ENCODE measurements at regions not wholly inside any gene's neighbourhood (a gene's known extent, or its start where the extent isn't known, plus 50 kb on each side); places are given as distances from the start of the nearest gene placed in this dataset.
"Not testable (repeated sequence)": the region's sequence is repeated elsewhere in the genome, so short reads cannot be mapped to it uniquely, and the experiment has no call there.

DNA sequence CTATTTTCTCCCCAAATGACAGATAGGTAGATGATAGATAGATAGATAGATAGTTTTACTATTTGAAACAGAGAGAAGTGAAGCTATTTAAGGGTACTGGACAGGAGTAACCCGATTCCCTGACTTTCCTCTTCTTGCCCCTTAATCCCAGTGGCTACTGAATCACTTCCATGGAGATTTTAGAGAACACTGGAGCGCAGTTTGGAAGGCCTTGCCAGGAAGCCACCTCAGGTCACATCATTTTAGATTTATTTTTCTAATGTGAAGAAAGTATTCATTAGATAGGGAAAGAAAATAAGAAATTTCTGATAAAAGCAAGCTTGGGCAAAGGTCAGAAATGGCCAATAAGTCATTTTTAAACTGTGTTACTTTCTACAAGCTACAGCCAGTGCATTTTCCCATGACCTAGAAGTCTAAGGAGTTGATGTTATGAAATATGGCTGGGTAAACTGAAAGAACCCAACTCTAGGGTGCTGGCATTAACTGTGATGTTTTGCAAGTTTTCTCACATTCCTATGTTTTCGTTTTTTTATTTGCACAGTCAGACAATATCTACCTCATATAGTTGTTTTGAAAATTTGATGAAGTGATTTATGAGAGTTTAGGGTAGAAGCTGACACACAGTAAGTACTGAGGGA lies 544.7 kb upstream of the PTGER4 start:
- DNase-seq (ENCODE audit: low spot score), result no peak

DNA sequence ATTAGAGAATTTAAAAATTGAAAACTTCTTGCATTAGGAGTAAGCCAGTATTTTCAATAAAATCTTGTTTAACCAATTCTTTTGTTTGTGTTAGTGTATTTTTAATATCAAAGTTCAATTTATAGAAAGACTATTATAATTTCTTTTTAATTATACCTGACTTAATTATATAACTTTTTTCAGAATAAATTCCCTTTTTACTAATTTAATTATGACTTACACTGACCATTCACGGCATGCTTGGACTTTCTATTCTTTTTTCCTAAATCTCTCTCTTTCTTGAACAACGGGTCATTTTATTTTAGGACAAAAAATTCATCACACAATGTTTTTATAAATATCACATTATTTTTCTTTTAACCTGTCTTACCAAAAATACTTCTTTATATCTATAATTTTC lies 555.3 kb upstream of the PTGER4 start:
- no peak for DNase-seq (ENCODE audit: low spot score)

DNA sequence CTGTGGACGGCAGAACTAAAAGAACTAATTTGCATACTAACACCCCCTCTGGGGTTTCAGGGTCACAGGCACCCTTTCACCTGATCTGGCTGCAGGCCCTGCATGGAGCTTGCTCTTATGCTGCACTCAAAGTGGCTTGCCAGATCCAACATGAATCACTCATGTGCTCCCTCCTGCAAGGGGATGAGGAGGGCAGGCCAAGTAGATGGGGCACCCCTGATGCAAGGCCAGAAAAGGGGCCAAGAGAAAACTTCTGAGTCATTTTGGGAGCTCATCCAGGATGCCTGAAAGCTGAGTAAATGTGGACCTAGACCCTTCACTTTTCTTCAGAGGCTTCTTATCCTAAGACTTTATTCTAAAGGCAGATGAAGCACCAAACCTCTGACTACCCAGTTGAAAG lies 558.5 kb upstream of the PTGER4 start:
- no peak for DNase-seq (ENCODE audit: low spot score)

- no peak for DNase-seq (ENCODE audit: low spot score)
These were observed 566.8 kb upstream of the PTGER4 start for GRCh38 chr5:40112875-40113274.

DNA sequence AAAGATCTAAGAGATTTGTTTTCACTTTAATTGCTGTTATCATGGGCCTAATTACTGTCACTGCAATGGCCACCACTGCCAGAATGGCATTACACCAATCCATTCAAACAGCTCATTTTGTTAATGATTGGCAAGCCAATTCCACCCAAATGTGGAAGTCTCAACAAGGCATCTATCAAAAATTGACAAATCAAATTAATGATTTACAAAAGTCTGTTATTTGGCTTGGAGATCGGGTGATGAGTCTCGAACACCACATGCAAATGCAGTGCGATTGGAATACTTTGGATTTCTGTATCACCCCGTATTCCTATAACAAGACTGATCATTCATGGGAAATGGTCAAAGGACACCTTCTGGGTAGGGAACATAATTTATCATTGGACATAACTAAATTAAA lies 568.7 kb upstream of the PTGER4 start:
- not testable (repeated sequence) for DNase-seq (ENCODE audit: low spot score)

- not testable (repeated sequence) for DNase-seq (ENCODE audit: low spot score)
These were observed 570.8 kb upstream of the PTGER4 start for GRCh38 chr5:40108764-40109390.

- not testable (repeated sequence) for DNase-seq (ENCODE audit: low spot score)
These were observed 571.9 kb upstream of the PTGER4 start for GRCh38 chr5:40107786-40108185.

DNA sequence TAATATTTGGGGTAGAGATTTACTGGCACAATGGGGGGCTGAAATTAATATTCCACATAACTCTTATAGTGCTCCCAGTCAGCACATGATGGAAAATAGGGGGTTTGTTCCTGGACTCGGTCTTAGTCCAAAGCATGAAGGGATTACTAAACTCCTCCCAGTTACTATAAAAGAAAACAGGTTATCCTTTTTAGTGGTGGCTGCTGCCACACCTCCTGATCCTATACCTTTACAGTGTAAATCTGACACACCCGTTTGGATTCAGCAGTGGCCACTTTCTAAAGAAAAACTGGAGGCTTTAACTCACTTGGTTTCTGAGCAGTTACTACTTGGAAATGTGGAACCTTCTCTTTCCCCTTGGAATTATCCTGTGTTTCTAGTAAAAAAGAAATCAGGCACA lies 572.9 kb upstream of the PTGER4 start:
- DNase-seq (ENCODE audit: low spot score), result no peak

- no peak for DNase-seq (ENCODE audit: low spot score)
These were observed 581.4 kb upstream of the PTGER4 start for GRCh38 chr5:40098313-40098712.

DNA sequence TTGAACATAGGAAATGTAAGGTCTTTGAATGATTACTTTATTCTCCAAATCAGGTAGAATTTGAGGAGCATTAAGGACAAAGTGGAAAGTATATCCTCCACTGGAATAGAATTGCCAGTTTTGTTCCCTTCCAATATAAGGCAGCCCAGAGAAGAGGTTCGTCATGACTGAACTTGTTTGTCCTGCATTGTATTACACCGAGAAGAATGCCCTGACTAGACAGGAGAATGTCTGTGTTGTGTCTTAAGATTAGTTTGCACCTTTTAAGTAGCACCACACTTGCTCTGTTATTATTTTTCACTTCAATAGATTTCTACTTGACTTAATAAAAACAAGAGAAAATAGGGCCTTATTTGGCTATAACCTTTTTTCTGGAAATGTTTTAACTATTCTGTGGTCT lies 586.2 kb upstream of the PTGER4 start:
- no peak for DNase-seq (ENCODE audit: low spot score)

DNA sequence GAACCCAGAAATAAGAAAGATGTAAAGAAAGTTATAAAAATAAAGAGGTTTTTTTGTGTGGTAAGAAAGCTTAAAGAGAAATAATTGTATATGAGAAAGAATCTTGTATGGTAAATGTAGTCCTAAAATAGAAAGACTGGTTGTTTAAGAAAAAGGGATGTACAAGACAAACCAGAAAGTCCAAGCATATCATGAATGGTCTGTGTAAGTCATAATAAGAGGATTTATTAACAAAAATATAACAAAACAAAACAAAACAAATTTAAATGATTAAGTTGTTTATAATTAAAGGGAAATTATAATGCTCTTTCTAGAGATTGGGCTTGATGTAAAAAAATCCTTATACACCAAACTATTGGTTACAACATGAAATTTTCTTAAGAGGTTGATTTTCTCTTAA lies 590.4 kb upstream of the PTGER4 start:
- DNase-seq (ENCODE audit: low spot score), result no peak

GRCh38 chr5:40084614-40085013 lies 595.1 kb upstream of the PTGER4 start:
- DNase-seq (ENCODE audit: low spot score), result no peak

DNA sequence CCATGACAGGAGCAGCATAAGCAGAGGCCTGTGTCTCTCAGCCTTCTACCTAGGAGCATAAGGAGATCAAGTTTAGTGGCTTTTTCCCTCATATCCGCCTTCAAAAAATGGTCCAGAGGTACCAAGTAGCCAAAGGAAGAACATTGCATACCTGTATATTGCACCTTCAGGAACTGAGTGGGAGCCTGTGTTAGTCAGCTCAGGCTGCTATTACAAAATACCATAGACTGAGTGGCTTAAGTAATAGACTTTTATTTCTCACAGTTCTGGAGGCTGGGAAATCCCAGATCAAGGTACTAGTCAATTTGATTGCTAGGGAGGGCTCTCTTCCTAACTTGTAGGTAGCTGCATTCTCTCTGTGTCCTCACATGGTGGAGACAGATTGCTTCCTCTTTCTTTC lies 597.4 kb upstream of the PTGER4 start:
- DNase-seq (ENCODE audit: low spot score), result no peak

GRCh38 chr5:40080191-40080590 lies 599.5 kb upstream of the PTGER4 start:
- no peak for DNase-seq (ENCODE audit: low spot score)

DNA sequence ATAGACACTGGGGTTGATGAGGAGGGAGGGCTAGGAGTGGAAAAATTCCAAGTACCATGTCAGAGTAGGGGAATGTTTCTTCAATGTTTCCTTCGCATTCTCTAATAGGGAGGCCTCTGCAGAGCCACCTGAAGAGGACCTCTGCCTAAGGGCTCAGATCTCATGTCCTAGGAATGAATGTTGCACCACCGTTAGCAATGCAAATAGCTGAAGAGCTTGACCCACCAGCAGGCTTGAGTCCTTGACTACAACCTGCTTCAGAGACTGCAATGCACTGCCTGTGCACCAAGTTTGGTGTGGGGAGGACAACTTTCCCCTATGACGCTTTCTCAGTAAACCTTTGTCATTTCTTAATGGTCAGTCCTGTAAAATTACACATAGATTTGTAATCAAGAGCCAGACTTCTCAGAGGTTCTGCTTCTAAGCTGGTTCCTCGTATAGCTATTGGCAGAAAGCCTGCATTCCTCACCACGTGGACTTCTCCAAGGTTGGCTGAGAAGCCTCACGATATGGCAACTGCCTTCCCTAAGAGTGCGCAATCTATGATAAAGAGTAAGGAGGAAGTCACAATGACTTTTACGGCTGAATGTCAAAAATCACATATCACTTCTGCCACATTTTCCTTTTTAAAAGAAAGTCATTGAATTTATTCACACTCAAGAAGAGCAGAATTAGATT lies 600.7 kb upstream of the PTGER4 start:
- no peak for DNase-seq (ENCODE audit: low spot score)

- no peak for DNase-seq (ENCODE audit: low spot score)
These were observed 604.9 kb upstream of the PTGER4 start for GRCh38 chr5:40074826-40075225.

DNA sequence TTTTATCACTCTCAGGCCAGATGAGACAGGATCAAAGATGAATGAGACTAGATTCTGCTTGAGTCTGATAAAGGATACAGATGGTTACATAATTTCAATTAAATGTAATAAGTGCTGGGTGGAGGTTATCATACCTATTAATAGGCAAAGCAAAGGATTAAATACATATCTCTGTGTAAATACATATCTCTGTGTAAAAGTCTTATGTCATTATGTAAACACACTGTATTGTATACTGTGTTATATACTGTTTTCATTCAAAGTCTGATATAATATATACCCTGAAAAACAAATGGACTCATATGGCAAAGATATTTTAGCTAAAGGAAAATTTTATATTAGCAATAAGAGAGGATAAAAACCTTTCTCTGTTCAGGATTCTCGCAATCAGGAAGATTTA lies 605.8 kb upstream of the PTGER4 start:
- no peak for DNase-seq (ENCODE audit: low spot score)

GRCh38 chr5:40071870-40072269 lies 607.8 kb upstream of the PTGER4 start:
- no peak for DNase-seq (ENCODE audit: low spot score)

DNA sequence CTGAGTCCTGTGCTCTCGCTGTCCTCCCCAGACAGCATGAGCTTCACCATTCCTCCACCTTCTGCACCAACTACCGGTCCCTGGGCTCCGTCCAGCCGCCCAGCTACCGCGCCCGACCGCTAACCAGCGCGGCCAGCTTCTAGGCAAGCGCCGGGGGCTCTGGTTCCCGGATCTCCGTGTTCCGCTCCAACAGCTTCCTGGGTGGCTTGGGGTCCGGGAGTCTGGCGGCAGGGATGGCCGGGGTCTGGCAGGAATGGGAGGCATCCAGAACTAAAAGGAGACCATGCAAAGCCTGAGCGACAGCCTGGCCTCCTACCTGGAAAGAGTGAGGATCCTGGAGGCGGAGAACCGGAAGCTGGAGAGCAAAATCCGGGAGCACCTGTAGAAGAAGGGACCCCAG lies 613.1 kb upstream of the PTGER4 start:
- DNase-seq (ENCODE audit: low spot score), result no peak

GRCh38 chr5:40052808-40053207 lies 626.9 kb upstream of the PTGER4 start:
- DNase-seq (ENCODE audit: low spot score), result no peak

DNA sequence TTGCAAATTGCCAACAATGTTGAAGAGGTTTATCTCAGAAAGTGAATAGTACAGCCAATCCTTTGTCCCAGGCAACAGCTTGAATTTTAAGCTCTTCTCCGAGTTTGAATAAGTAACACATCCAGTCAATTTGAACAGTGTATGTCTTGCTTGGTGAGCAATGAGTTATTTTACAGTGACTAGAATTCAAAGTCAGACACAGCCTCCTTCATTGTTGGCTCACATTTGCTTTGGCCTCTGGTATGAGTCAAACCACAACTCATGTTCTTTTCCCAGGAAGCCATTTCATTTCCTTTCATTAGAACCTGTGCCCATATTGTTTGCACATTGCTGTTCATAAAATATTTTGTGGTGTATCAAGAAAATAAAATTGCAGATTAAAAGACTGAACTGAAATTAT lies 622.0 kb upstream of the DAB2 start:
- no peak for DNase-seq (ENCODE audit: low spot score)

- DNase-seq (ENCODE audit: low spot score), result no peak
These were observed 620.6 kb upstream of the DAB2 start for GRCh38 chr5:40045429-40045828.

GRCh38 chr5:40043916-40044315 lies 619.1 kb upstream of the DAB2 start:
- no peak for DNase-seq (ENCODE audit: low spot score)

- DNase-seq (ENCODE audit: low spot score), result no peak
These were observed 616.7 kb upstream of the DAB2 start for GRCh38 chr5:40041452-40041851.
